ENCODE measurements at regions not wholly inside any gene's neighbourhood (a gene's known extent, or its start where the extent isn't known, plus 50 kb on each side); places are given as distances from the start of the nearest gene placed in this dataset.

GRCh38 chr5:111589316-111589715, 77.0 kb upstream of the STARD4 start (continued):
- TF ChIP-seq POLR2AphosphoS2 (IDR thresholded peaks at IDR 0.05; ENCODE audit: low read depth, low read length) (no peak), ZNF24 (IDR thresholded peaks at IDR 0.05) (no peak), RAD51 (IDR thresholded peaks at IDR 0.05) (no peak)
- TF ChIP-seq, protein P1, sequence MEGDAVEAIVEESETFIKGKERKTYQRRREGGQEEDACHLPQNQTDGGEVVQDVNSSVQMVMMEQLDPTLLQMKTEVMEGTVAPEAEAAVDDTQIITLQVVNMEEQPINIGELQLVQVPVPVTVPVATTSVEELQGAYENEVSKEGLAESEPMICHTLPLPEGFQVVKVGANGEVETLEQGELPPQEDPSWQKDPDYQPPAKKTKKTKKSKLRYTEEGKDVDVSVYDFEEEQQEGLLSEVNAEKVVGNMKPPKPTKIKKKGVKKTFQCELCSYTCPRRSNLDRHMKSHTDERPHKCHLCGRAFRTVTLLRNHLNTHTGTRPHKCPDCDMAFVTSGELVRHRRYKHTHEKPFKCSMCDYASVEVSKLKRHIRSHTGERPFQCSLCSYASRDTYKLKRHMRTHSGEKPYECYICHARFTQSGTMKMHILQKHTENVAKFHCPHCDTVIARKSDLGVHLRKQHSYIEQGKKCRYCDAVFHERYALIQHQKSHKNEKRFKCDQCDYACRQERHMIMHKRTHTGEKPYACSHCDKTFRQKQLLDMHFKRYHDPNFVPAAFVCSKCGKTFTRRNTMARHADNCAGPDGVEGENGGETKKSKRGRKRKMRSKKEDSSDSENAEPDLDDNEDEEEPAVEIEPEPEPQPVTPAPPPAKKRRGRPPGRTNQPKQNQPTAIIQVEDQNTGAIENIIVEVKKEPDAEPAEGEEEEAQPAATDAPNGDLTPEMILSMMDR (IDR thresholded peaks at IDR 0.05 in 2 of 3, conservative IDR thresholded peaks at IDR 0.05 in 1 of 3; ENCODE audit: control insufficient read depth in 2 of 3, extremely low read depth in 1 of 3, insufficient read depth in 1 of 3, low read depth in 3 of 3, low read length in 3 of 3) = no peak

- Histone ChIP-seq H3K9me3 (replicated peaks; ENCODE audit: control insufficient read depth, insufficient read depth, low read length) (no peaks in the 10 kb centered on the region), H3K9ac (ENCODE audit: control insufficient read depth, insufficient read depth, low read length) (no peak overlapping the region), H3K4me2 (ENCODE audit: control insufficient read depth, insufficient read depth) (no peak overlapping the region), H2AFZ (ENCODE audit: control insufficient read depth, low read depth, low read length) (no peak overlapping the region), H3K27ac (ENCODE audit: control insufficient read depth, insufficient read depth) (no peak overlapping the region), H3K79me2 (ENCODE audit: control insufficient read depth, insufficient read depth, low read length) (no peaks in the 10 kb centered on the region), H3K27me3 (replicated peaks in 1 of 2; ENCODE audit: control insufficient read depth in 2 of 2, insufficient read depth in 2 of 2, low read length in 1 of 2) (no peaks in the 10 kb centered on the region), H3K4me3 (no peak overlapping the region), H4K20me1 (ENCODE audit: control insufficient read depth, insufficient read depth) (no peaks in the 10 kb centered on the region), H3K4me1 (ENCODE audit: control insufficient read depth, insufficient read depth, low read length) (no peaks in the 10 kb centered on the region), H3K36me3 (ENCODE audit: control insufficient read depth in 2 of 2, insufficient read depth in 2 of 2, low read length in 1 of 2) (no peaks in the 10 kb centered on the region)
- DNase-seq (ENCODE audit: low read depth, low spot score) (no peak), FAIRE-seq (no peak), ATAC-seq (no peak)
- in situ Hi-C loops (cut with MboI) = no loop called here
- CTCF ChIA-PET = interaction anchor here (0.6 kb wide), 1 partner anchor 72 kb away, joined by 3 read pairs; no protein-coding TSS in a partner anchor
- BruUV-seq (replicated peaks) = no TSS peak
- intact Hi-C loops (cut with micrococcal nuclease; ENCODE audit: unreplicated experiment) = no loop called here
- SMC1A ChIA-PET (ENCODE audit: uncharacterized antibody, unreplicated experiment) = no interaction called here
- POLR2A ChIA-PET = no interaction called here
- RAD21 ChIA-PET (ENCODE audit: unreplicated experiment) = interaction anchor here (1.7 kb wide), 1 partner anchor 558 kb away, joined by 5 read pairs; no protein-coding TSS in a partner anchor
- TF ChIP-seq IRF3 (IDR thresholded peaks at IDR 0.05) = no peak
- TF ChIP-seq RUNX3 (IDR thresholded peaks at IDR 0.05; ENCODE audit: low read length) = no peak
- TF ChIP-seq SIN3A (IDR thresholded peaks at IDR 0.05; ENCODE audit: low read depth, low read length) = no peak
- TF ChIP-seq KAT2A (conservative IDR thresholded peaks at IDR 0.05; ENCODE audit: control insufficient read depth, low read depth, low read length) = no peak
- TF ChIP-seq BCL11A (IDR thresholded peaks at IDR 0.05; ENCODE audit: low read depth, low read length) = no peak
- TF ChIP-seq REST (IDR thresholded peaks at IDR 0.05; ENCODE audit: low read depth, low read length) = no peak
- TF ChIP-seq MTA3 (IDR thresholded peaks at IDR 0.05; ENCODE audit: borderline replicate concordance, low read length) = no peak
- TF ChIP-seq KLF5 (IDR thresholded peaks at IDR 0.05; ENCODE audit: partially characterized antibody) = no peak
- no peak for TF ChIP-seq ASH2L (IDR thresholded peaks at IDR 0.05; ENCODE audit: borderline replicate concordance, low read depth)
- TF ChIP-seq ZNF687 (IDR thresholded peaks at IDR 0.05) = no peak
Measured at GRCh38 chr5:111587728-111588127, 75.4 kb upstream of the STARD4 start.
